ENCODE measurements at regions not wholly inside any gene's neighbourhood (a gene's known extent, or its start where the extent isn't known, plus 50 kb on each side); places are given as distances from the start of the nearest gene placed in this dataset.

- no peak for DNase-seq
- no peaks in the 10 kb centered on the region for H3K9me3 ChIP-seq
- intact Hi-C loops (cut with DNase I; ENCODE audit: low total_unique reads): no loop called here
- TF ChIP-seq POLR2A (IDR thresholded peaks at IDR 0.05): no peak
- TF ChIP-seq CTCF (IDR thresholded peaks at IDR 0.05 in 4 of 5, conservative IDR thresholded peaks at IDR 0.05 in 1 of 5): no peak
- in situ Hi-C loops (cut with MboI; ENCODE audit: low sequenced_read_pairs in 4 of 4): loop anchor here in 1 of 4 donors (5.0 kb wide), 1 partner anchor 42 kb away; no protein-coding TSS in a partner anchor
- no peak overlapping the region for H3K27ac ChIP-seq
- H3K27me3 ChIP-seq: no peaks in the 10 kb centered on the region
- no peaks in the 10 kb centered on the region for H3K36me3 ChIP-seq
- H3K4me3 ChIP-seq: no peak overlapping the region
- H3K4me1 ChIP-seq: peaks cover 9 to 20% of the 10 kb centered on the region in 2 donors
- ATAC-seq: no peak
Measured at GRCh38 chr15:87489902-87490665, 766.5 kb downstream of the NTRK3 start.

- ATAC-seq (no peak), DNase-seq (no peak)
- in situ Hi-C loops (cut with MboI; ENCODE audit: low sequenced_read_pairs in 4 of 4): loop anchor here in 1 of 4 donors (5.0 kb wide), 1 partner anchor 43 kb away; no protein-coding TSS in a partner anchor
- Histone ChIP-seq H3K36me3 (no peaks in the 10 kb centered on the region), H3K4me3 (no peak overlapping the region), H3K4me1 (peaks cover 9 to 20% of the 10 kb centered on the region in 2 donors), H3K27ac (no peak overlapping the region), H3K9me3 (no peaks in the 10 kb centered on the region), H3K27me3 (no peaks in the 10 kb centered on the region)
- TF ChIP-seq CTCF (IDR thresholded peaks at IDR 0.05 in 4 of 5, conservative IDR thresholded peaks at IDR 0.05 in 1 of 5) (no peak), POLR2A (IDR thresholded peaks at IDR 0.05) (no peak)
- intact Hi-C loops (cut with DNase I; ENCODE audit: low total_unique reads): no loop called here
Measured at GRCh38 chr15:87489456-87489855, 767.1 kb downstream of the NTRK3 start.

DNA sequence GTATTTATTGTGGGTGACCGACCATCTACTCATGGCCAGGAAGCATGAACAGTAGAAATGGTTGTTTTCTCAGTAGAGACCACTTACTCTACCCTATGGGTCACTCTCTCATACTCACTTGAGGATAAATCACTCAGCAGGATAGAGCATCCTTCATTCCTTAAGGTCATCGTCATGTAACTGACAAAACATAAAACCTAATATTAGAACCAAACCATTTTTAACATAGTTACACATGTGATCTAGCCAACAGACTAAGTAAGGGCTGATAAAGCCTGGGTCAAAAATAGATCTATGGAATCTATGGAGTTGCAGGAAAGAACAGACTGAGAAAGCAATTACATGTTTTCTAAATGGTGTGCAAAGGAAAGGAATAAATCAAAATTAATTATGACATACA, 769.1 kb downstream of the NTRK3 start:
- ATAC-seq (peak in 1 of 2 donors; percentile 16), DNase-seq (no peak)
- in situ Hi-C loops (cut with MboI; ENCODE audit: low sequenced_read_pairs in 4 of 4): loop anchor here in 1 of 4 donors (5.0 kb wide), 1 partner anchor 45 kb away; no protein-coding TSS in a partner anchor
- Histone ChIP-seq H3K36me3 (no peaks in the 10 kb centered on the region), H3K4me1 (peaks cover 9 to 20% of the 10 kb centered on the region in 2 donors), H3K4me3 (no peak overlapping the region), H3K9me3 (no peaks in the 10 kb centered on the region), H3K27me3 (no peaks in the 10 kb centered on the region), H3K27ac (no peak overlapping the region)
- TF ChIP-seq CTCF (IDR thresholded peaks at IDR 0.05 in 4 of 5, conservative IDR thresholded peaks at IDR 0.05 in 1 of 5) (no peak), POLR2A (IDR thresholded peaks at IDR 0.05) (no peak)
- intact Hi-C loops (cut with DNase I; ENCODE audit: low total_unique reads): no loop called here

DNA sequence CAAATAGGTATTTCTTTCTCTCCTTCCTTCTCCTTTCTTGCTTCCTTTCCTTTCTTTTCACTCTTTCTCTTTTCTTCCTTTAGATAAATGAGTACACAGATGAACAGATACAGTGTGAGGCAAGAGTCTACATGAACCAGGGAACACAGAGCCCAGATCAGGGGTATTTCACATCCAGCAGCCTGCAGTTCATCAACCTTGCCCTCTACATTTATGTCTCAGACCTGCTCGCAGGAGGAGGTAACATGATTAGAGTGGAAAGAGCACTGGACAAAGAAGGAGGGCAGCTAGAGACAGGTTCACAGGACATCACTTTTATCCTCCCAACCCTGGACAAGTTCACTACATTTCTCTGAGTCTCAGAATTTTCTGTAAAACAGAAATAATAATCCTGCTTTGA, 773.1 kb downstream of the NTRK3 start:
- Histone ChIP-seq H3K4me3 (no peak overlapping the region), H3K27me3 (no peaks in the 10 kb centered on the region), H3K4me1 (peaks cover 11 to 14% of the 10 kb centered on the region in 2 donors), H3K9me3 (no peaks in the 10 kb centered on the region), H3K36me3 (no peaks in the 10 kb centered on the region), H3K27ac (peak overlapping the region in 2 of 4 donors; percentile 22 to 56)
- ATAC-seq (peak in 1 of 2 donors; percentile 50), DNase-seq (no peak)
- no peak for TF ChIP-seq CTCF (IDR thresholded peaks at IDR 0.05 in 4 of 5, conservative IDR thresholded peaks at IDR 0.05 in 1 of 5)
- no peak for TF ChIP-seq POLR2A (IDR thresholded peaks at IDR 0.05)
- in situ Hi-C loops (cut with MboI; ENCODE audit: low sequenced_read_pairs in 4 of 4): no loop called here
- intact Hi-C loops (cut with DNase I; ENCODE audit: low total_unique reads): no loop called here
